PFSK-1 (cell line): ENCODE measurements at regions not wholly inside any gene's neighbourhood (a gene's known extent, or its start where the extent isn't known, plus 50 kb on each side); places are given as distances from the start of the nearest gene placed in this dataset.

Source experiments
- FOXP2 ChIP-seq: optimal IDR thresholded peaks from 2 replicates; pipeline ENCODE3; 2011; ENCODE audit warnings: borderline replicate concordance, control low read depth, inconsistent platforms; ENCODE audit not compliant: insufficient read depth; ENCODE audit errors: extremely low read length, extremely low read depth
- POLR2AphosphoS5 ChIP-seq: IDR thresholded peaks from 2 replicates; pipeline ENCODE4 v1.6.1; 2012; ENCODE audit warnings: low read depth, mild to moderate bottlenecking, control low read depth, low read length, moderate library complexity
- REST ChIP-seq, 2 experiments: IDR thresholded peaks; 2 replicates each; pipeline versions ENCODE4 v1.6.1 to v1.8.0; 2011 to 2012; ENCODE audit warnings: low read depth in 2 of 2, low read length in 2 of 2, control low read depth in 1 of 2, inconsistent platforms in 1 of 2, mild to moderate bottlenecking in 1 of 2, moderate library complexity in 1 of 2; ENCODE audit not compliant: insufficient read depth in 1 of 2
- SIN3A ChIP-seq: IDR thresholded peaks from 2 replicates; pipeline ENCODE4 v1.6.1; 2012; ENCODE audit warnings: mild to moderate bottlenecking, low read length, moderate library complexity, borderline replicate concordance; ENCODE audit not compliant: insufficient read depth
- TAF1 ChIP-seq: IDR thresholded peaks from 2 replicates; pipeline ENCODE4 v1.6.1; 2012; ENCODE audit warnings: low read length, control low read depth, borderline replicate concordance; ENCODE audit not compliant: insufficient read depth

DNA sequence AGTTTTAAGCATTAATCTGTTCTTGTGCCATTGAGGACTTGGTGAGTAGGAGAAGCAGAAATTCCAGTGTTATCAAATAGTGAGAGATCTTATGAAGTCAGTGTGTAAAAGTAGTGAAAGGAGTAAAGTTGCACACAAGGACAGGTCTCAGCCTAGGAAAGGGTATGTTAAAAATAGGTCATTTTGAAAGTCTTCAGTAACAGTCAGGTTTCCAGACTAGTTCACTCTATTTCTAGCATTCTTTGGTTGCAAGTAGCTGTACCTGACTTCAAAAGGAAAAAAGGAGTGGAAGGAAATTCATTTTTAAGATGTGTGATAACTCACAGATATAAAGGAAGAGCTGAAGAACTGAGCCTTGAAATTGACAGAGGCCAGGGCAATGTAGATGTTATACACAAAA, 250.1 kb upstream of the SATB1 start:
- TF ChIP-seq POLR2AphosphoS5 (no peak), SIN3A (no peak), TAF1 (no peak), FOXP2 (no peak), REST (IDR thresholded peaks at IDR 0.05; ENCODE audit: insufficient read depth in 1 of 2, low read depth in 2 of 2, low read length in 2 of 2) (no peak)

DNA sequence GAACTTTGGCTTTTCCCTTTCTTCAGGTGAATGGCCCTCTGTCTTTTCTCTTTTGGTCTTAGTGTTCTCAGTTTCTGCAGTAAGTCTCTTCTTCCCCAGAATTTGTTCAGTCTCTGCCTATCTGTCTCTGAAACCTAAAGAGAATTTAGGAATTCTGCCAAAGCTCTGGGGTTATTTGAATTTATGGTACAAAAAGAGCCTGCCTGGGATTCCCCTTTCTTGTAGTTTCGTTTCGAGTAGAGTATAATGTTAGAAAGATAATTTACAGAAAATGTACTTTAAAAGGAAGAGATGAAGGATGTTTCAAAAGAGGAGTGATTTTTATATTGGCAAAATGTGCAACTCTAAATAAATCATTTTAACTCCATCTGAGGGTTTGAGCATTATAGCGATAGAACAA, 247.4 kb upstream of the SATB1 start:
- no peak for TF ChIP-seq SIN3A
- TF ChIP-seq REST (IDR thresholded peaks at IDR 0.05; ENCODE audit: insufficient read depth in 1 of 2, low read depth in 2 of 2, low read length in 2 of 2): no peak
- no peak for TF ChIP-seq POLR2AphosphoS5
- TF ChIP-seq TAF1: no peak
- TF ChIP-seq FOXP2: no peak

GRCh38 chr3:18670759-18671158, 245.6 kb upstream of the SATB1 start:
- TF ChIP-seq POLR2AphosphoS5: no peak
- no peak for TF ChIP-seq REST (IDR thresholded peaks at IDR 0.05; ENCODE audit: insufficient read depth in 1 of 2, low read depth in 2 of 2, low read length in 2 of 2)
- TF ChIP-seq FOXP2: no peak
- no peak for TF ChIP-seq TAF1
- no peak for TF ChIP-seq SIN3A

- TF ChIP-seq FOXP2 (no peak), TAF1 (no peak), POLR2AphosphoS5 (no peak), REST (IDR thresholded peaks at IDR 0.05; ENCODE audit: insufficient read depth in 1 of 2, low read depth in 2 of 2, low read length in 2 of 2) (no peak), SIN3A (no peak)
Observed at GRCh38 chr3:18669374-18669773, 244.2 kb upstream of the SATB1 start.

DNA sequence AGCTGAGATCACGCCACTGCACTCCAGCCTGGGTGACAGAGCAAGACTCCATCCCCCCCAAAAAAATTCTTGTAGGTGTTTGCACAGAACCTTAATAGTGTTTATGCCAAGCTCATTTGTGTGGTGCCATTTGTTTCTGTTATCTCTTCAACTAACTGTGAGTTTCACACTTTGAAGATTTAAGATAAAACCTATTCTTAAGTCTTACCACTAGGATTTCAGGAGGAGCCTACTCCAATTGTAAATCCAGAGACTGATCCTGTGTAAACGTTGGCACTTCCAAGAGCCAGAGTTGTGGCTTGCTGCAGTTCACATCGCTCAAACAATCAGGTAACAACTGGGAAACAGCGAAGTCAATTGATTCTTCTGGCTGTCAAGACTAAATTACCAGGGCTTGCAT, 242.4 kb upstream of the SATB1 start:
- TF ChIP-seq REST (IDR thresholded peaks at IDR 0.05; ENCODE audit: insufficient read depth in 1 of 2, low read depth in 2 of 2, low read length in 2 of 2): no peak
- TF ChIP-seq SIN3A: no peak
- no peak for TF ChIP-seq FOXP2
